ENCODE measurements at regions not wholly inside any gene's neighbourhood (a gene's known extent, or its start where the extent isn't known, plus 50 kb on each side); places are given as distances from the start of the nearest gene placed in this dataset.

DNA sequence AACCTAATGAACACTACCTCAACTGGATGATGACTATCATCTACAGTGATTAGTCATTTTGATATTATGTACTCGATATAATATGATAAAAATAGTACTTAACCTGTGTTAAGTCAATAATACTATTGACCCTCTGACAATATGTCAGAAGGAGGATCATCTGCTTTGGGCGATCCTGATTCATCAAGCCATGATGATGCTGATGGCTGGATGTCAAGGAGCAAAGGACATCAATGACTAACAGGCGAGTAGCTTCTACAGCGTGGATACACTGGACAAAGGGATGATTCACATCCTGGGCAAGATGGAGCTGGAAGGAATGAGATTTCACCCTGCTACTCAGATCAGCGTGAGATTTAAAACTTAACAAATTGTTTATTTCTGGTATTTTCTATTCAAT is 94.4 kb upstream of the SKAP2 start:
- no peak for TF ChIP-seq CTCF (IDR thresholded peaks at IDR 0.05 in 2 of 3, conservative IDR thresholded peaks at IDR 0.05 in 1 of 3; ENCODE audit: borderline replicate concordance in 1 of 3, insufficient read depth in 1 of 3, low read depth in 2 of 3, low read length in 2 of 3)
- TF ChIP-seq YY1 (IDR thresholded peaks at IDR 0.05; ENCODE audit: extremely low read depth, insufficient replicate concordance, low read depth, low read length) = no peak
- TF ChIP-seq JUND (IDR thresholded peaks at IDR 0.05) = peak; percentile 69
- no peak for TF ChIP-seq CEBPB (IDR thresholded peaks at IDR 0.05; ENCODE audit: low read depth)
- no peak for TF ChIP-seq EZH2 (IDR thresholded peaks at IDR 0.05)
- TF ChIP-seq POLR2A (IDR thresholded peaks at IDR 0.05; ENCODE audit: borderline replicate concordance, extremely low read depth, insufficient read depth, insufficient read length) = no peak
- TF ChIP-seq, protein P1, sequence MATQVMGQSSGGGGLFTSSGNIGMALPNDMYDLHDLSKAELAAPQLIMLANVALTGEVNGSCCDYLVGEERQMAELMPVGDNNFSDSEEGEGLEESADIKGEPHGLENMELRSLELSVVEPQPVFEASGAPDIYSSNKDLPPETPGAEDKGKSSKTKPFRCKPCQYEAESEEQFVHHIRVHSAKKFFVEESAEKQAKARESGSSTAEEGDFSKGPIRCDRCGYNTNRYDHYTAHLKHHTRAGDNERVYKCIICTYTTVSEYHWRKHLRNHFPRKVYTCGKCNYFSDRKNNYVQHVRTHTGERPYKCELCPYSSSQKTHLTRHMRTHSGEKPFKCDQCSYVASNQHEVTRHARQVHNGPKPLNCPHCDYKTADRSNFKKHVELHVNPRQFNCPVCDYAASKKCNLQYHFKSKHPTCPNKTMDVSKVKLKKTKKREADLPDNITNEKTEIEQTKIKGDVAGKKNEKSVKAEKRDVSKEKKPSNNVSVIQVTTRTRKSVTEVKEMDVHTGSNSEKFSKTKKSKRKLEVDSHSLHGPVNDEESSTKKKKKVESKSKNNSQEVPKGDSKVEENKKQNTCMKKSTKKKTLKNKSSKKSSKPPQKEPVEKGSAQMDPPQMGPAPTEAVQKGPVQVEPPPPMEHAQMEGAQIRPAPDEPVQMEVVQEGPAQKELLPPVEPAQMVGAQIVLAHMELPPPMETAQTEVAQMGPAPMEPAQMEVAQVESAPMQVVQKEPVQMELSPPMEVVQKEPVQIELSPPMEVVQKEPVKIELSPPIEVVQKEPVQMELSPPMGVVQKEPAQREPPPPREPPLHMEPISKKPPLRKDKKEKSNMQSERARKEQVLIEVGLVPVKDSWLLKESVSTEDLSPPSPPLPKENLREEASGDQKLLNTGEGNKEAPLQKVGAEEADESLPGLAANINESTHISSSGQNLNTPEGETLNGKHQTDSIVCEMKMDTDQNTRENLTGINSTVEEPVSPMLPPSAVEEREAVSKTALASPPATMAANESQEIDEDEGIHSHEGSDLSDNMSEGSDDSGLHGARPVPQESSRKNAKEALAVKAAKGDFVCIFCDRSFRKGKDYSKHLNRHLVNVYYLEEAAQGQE (IDR thresholded peaks at IDR 0.05; ENCODE audit: low read depth) = no peak
- TF ChIP-seq ZNF274 (IDR thresholded peaks at IDR 0.05; ENCODE audit: low read depth, low read length) = no peak
- TF ChIP-seq SRF (IDR thresholded peaks at IDR 0.05; ENCODE audit: low read depth) = no peak
- TF ChIP-seq SP1 (IDR thresholded peaks at IDR 0.05; ENCODE audit: low read depth) = peak; percentile 54; the same call in 1 of the 2 replicates
- TF ChIP-seq POLR2AphosphoS5 (IDR thresholded peaks at IDR 0.05; ENCODE audit: low read depth, low read length) = no peak
- no peak for TF ChIP-seq EZH2phosphoT487 (IDR thresholded peaks at IDR 0.05; ENCODE audit: borderline replicate concordance)
- TF ChIP-seq, protein P2, sequence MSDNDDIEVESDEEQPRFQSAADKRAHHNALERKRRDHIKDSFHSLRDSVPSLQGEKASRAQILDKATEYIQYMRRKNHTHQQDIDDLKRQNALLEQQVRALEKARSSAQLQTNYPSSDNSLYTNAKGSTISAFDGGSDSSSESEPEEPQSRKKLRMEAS (IDR thresholded peaks at IDR 0.05) = peak; percentile 34; the same call in 1 of the 2 replicates

All from HCT116 (cell line).